Mucosa of gallbladder (tissue), 1 donor: ENCODE measurements at regions not wholly inside any gene's neighbourhood (a gene's known extent, or its start where the extent isn't known, plus 50 kb on each side); places are given as distances from the start of the nearest gene placed in this dataset.

Experiments
- DNase-seq: peaks from one replicate; pipeline ENCODE4 v3.0.0-alpha.2; 2020; ENCODE audit warnings: low spot score
- donor health status: DM: no; HTN: no; CAD: no.

DNA sequence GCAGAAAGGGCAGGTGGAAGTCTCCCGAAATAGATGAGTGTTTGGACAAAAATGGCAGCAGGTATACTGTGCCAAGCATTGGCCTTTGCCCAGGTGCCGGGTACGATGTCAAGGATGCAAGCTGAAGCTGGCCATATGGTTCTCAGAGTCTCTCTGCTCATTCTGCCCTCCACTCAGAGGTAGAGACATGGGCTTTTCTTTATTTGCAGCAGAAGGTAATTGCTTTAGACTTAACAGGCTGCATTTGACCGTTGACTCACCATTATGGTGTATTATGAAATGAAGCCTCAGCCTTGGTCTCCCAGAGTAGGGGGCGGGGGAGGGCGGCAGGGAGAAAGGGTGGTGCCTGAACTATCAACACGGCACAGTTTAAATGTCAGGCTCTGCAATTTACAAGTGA lies 969.1 kb upstream of the EEF2KMT start:
- DNase-seq = no peak

DNA sequence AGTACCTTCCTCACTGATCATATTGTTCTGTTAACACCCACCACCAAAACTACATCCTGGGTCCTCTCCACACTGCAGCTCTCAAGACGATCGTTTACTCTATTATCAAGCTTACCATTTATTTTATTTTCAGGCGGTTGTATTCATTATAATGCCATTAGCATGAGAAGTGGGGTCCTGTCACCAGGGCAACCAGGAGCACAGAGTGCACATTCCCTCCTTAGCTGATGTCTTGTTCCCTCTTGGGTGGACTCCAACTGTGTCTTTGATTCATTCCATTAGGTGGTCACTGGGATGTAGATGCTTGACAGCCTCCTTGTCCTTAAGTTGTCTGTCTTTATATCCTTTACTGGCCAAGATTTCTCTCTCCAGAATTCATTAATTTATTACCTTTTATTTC lies 965.9 kb upstream of the EEF2KMT start:
- no peak for DNase-seq

DNA sequence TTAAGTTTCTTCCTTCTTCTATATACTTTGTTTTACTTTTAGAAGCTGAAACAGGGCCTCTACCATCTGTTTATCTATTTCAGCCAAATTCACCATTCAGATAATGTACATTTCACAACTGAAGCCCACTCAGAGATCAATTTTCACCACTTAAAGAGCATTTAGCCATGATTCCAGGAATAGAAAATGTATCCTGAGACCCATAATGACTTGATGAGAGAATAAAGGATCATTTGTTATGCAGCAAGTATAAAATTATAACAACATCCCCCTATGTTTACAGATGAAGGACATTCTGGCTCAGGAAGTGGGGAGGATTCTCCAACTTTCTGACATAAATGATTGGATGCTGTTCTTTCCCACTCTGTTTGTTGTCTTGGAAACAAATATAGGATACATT lies 962.1 kb upstream of the EEF2KMT start:
- no peak for DNase-seq

DNA sequence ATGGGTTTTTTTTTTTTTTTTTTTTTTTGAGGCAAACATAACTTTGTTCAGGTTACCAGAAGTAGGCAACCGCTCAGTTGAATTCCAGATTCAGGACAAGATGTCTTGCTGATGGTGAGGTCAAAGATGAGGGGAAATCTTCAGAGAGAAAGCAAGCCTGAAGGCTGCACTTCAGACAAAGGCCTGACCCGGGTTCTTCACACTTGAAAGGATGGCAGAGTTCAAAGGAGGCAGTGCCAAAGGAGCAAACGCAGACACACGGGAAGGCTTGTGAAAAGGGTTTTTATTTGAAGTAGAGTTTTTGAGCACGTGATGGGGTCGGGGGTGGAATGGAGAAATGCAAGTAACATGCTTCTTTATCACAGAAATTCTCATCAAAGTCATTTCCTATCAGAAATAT lies 960.2 kb upstream of the EEF2KMT start:
- DNase-seq = no peak

DNA sequence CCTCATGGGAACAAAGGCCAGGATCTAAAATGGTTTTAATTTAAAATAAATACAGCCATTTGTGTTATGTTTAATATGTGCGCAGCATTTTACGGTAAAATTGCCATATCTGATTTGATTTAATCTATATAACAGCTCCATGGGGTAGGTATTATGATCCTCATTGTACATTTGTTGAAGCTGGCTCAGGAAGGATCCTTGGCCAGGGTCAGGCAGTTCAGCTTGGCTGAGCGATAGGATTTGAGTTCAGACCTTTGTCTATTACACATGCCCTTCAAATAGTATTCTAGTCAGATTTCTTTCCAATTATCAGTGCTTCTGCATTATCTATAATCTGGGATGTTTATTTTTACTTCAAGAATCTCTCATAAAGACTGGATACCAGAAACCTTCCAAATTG lies 950.4 kb upstream of the EEF2KMT start:
- no peak for DNase-seq

DNA sequence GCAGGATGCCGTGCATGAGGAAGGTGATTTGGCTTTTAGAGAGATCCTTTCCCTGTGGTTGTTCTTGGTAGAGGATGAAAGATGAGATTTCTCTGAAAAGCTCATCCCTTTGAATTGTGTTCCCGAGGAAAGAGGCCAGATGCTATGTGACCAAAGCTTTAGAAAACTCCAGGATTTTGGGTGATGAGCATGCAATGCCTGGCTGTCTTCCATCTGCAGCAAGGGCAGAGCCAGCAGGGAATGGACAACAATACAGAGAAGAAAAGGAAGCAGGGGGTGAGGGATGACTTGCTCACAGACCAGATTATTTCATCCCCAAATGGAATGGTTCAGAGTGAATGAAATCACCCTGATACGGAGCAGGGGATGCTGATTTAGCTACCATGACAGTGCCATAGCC lies 949.7 kb upstream of the EEF2KMT start:
- DNase-seq = no peak

DNA sequence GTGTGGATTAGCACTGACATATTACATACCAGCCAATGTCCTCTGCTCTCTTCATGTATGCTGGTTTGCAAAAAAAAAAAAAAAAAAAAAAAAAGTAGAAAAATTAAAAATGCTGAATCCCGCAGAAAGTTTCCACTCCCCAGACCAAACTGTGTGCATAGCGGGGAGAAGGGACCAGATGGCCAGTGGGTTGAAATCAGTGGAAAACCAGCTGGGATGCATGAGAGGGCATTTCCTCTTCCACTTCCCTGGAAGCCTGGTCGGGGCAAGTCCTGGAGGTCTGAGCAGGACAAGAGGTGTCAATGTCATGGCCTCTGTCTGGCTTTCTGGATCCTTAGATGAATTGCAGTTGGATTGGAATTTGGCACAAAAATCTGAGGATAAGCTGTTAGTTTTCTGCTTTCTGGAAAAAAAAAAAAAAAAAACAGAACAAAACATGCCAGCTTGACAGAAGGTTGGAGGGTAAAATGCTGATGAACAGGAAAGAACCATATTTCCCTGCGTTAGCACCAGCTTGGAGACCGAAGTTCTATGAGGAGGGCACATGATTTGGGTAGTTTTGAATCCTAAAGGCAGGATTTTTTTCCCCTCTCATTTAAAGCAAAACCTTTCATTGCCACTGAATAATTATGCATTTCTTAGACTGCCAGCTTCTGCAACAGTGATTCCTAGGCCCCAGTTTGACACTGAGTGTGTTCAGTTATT lies 941.5 kb upstream of the EEF2KMT start:
- no peak for DNase-seq

DNA sequence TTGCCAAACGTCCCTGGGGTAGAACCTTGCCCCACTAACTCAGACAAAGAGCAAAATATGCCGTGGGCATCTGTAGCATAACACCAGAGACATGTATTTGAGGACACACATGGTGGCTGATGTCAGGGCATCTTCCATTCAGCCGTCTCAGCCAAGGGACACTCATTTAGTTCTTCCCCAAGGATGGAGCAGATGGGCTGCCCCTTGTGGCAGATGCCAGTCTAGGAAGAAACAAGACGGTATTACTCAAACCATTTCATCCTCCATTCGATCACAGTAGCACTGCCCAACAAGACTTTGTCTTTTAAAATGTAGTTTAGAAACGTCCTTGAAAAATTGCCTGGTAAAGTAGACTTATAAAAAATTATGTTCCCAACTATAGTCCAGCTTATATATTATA lies 937.6 kb upstream of the EEF2KMT start:
- no peak for DNase-seq

DNA sequence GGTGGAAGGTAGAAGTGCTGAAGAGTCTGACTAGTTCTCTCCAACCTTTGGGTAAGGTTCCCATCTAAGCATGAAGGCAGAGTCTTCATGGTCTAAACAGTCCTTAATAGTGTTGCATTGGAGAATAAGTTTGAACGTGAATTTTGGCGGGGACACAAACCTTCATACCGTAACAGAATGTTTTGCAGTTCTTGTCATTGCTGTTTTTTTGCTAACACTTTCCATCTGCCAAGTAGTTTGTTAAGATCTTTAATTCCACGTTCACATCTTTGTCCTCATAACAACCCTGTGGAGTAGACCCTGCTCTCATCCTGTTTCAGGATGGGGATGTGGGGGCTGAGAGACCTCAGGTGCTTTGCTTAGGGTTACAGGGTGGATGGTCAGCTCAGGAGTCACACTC lies 936.9 kb upstream of the EEF2KMT start:
- DNase-seq = no peak

DNA sequence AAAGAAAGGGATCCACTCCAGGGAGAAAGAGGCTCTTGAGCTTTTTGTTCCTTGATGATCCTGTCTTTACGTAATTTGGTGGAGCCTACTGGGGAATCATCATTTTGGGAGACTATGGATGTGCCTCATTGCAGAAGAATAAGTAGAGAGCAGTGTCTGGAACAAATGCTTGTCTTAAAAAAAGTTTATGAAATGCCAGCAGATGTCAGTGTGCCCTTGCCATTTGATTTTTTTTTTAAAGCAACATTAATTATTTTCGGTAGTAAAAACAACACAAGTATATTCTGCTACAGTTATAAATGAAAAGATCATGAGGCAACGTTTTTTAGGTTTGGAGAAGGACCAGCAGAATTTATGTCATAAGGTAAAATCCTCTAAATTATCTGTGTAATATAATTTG lies 934.8 kb upstream of the EEF2KMT start:
- no peak for DNase-seq

DNA sequence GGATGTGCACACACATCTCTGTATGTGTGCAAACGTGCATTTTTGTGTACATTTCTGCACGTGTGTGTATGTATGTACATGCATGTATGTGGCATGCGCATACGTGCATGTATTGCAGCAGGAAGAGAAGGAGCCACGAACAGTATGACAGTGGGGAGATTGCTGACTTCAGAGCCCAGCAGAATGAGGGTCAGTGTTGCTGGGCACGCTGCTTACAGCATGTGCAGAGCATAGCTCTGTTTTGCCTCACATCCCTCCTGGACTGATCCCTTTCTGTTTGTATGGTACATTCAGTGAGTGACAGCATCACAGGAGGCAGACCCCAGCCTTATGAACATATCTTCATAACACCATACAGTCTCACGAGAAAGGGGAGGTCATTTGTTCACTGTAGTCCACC lies 934.0 kb upstream of the EEF2KMT start:
- DNase-seq = no peak

DNA sequence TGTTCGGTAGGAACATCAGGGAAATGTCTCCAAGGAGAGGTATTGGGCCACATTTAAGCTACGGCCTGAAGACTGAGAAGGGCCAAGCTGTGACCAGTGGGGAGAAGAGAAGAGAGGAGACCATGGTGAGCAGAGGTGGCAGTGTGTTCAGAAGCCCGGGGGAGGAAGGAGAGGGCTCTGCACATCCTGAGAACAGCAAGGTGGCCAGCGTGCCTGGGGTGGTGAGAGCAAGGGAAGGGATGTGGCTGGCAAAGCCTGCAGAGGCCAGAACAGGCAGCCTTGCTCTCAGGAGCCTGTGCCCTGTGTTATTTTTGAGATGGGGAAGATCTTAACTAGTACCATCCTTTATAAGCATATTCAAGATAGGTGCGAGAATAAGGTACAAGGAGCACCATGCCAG lies 933.5 kb upstream of the EEF2KMT start:
- DNase-seq = no peak

DNA sequence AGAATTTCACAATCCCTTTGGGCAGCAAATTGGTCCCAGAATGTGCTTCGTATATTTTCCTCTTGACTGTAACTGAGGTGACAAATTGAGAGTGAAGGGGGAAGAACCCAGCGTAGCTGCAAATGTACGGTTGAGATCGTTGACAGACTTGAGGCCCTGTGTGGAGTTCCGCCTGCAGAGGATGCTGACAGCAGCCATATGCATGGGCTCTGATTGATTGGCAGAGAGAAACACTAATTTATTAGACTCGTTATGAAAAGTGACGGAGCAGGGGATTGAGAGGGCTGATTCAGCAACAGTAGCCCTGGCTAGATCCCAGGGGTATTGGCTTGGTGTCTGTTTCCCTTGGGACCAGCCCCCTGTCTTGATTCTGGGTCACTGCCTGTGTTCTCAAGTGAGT lies 930.1 kb upstream of the EEF2KMT start:
- DNase-seq = no peak

DNA sequence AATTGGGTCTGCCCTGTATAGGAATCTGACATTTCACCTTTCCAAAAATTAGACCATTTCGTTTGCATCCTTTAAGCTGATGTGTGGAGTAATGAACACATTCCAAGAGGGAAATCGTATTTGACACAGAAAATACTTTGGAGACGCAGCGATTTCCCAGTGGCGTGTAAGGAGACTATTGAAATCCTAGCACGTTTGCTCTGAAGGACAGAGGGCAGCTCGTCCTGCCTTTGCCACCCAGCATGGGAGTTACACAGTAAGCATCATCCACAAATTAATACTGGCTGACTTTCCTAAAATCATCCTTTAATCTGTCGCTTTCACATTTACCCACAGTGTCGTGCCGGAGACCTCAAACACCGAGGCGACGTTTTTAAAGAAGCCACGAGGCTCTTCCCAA lies 925.9 kb upstream of the EEF2KMT start:
- DNase-seq = no peak

DNA sequence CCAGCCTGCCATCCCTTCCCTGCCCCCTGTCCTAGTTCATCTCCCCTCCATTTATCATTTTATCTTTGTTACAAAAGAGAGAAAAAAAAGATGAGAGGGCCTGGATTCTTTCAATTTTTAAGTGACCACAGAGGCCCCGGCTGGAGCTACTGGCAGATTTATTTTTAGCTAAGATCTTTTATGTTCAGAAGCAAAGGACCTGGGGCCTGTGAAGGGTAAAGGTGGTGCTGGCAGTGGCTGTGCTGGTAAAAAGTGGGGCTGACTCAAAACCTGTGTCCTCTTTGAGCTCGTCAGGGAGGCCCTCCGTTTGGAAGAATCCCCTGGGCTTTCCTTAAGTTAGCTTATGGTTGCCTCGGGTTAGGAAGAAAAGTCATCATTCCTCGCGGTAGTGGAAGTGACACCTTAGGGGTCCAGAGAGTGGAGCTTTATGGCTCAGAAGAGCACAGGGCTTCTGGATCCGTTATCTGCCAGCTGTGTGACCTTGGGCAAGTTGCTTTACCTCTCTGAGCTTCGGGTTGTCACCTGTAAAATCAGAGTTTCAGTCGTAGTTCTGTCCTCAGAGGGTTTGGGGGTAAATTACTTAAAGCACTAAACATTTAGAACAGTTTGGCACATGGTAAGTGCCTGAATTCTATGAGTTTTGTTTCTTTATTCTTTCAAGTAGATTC lies 923.8 kb upstream of the EEF2KMT start:
- no peak for DNase-seq

DNA sequence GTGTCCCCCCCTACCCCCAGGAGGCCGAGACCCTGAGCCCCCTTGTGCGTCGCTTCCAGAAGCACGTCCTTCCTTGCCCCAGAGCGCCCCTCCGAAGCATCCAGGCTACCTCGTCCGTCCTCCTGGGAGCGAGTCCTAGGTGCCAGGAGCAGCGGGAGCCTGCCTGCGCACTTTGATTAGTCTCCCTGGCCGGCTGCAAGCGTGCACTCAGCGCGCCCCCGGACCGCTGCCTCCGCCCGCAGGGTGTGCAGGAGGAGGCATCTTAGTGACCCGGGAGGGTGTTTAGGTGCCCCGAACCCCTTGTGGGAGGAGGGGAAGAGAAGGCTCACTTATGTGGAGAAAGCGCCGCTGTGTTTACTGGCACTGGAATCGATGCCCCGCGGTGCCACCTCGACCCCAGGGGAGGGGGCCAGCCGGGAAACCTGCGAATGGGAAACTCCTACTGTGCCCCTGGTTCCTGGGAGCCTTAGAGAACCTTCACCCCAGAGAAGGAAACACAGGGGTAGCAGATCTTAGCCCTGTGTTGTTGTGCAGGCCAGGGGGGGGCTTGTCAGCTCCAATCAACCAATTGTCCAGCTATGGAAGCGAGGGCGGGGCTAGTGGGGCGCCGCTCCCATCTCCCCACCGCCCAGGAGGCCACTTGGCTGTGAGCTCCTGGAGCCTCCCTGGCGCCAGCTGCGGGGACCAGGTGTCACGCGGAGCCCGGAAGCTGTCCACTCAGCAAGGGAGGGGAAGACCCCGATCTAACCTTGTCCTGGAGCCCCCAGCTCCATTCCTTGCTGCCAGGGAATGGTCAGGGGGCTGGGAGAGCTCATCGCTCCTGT lies 922.8 kb upstream of the EEF2KMT start:
- DNase-seq = no peak

DNA sequence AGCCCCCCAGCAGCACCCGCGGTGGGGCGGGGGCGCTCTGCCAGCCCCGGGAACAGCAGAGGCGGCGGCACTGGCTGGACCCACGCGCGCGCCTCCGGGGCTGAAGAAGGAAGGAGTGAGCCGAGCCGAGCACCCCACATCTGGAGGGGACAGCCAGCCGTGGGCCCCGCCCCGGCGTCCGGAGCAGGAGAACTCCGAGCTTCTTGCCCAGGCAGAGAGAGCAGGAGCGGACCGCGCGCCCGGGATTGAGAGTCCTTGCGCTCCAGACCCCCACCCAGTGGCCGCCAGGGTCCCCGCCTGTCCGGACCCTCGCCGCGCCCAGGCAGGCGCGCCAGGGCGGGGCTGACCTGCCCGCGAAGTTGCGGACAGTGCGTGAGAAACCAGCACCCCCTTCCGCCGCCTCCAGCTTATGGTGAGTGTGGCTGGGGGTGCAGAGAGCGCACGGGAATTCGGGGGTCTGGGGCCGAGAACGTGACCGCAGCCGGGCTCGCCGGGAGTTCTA lies 921.9 kb upstream of the EEF2KMT start:
- no peak for DNase-seq

DNA sequence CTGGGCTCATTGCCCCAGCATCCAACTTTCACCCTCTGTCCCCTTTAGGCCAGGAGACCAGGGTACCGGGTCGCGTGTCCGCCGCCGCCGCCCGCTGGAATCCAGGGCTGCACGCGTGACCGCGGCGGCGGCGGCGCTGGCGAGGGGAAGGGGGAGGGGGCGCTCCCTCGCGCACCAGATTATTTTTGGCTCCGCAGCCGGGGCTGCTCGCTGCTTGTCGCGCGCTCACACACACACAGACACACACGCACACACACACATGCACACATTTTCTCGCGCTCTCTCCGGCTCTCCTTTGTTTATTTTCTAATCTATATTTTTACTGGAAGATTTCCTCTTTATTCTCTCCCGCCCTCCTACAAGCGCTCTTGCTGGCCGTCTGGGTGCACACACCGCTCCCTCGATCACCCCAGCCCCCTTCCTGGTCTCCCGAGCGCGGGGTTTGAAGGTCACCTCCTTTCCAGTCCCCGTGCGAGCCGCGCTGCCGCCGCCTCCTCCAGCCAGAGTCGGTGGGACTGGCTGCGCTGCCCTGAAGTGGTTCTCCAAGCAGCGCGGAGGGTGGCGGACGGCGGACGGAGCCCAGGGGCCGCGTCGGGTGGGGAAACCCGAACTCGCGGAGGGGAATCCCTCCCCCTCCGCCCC lies 921.4 kb upstream of the EEF2KMT start:
- DNase-seq = no peak

DNA sequence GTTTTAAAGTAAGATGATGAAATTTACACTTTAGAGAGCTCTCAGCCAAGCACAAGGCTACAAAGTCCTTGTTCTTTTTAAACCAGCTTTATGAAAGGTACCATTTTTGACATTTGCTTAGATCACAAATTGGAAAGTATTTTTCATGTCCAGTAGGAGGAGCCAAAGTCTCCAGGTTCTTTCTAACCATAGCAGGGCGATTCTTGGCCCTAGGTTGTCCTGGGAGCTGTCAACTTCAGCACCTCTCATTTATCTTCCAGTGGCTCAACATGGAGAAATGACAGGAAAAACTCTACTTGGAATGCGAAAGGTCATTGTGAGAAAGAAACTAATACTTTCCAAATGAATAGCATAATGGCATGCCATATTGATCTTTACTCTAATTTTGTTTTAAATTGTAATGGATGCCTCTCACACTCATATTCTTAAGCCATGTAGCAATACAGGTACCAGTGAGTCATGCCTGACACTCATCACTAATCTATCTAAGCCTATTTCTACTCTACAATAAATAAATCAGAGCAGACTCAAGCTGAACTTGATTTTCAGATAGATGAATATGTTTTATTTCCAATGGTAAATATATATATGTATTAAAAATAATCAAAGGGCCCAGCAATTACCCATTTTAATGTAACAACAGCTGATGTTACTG lies 919.1 kb upstream of the EEF2KMT start:
- no peak for DNase-seq

DNA sequence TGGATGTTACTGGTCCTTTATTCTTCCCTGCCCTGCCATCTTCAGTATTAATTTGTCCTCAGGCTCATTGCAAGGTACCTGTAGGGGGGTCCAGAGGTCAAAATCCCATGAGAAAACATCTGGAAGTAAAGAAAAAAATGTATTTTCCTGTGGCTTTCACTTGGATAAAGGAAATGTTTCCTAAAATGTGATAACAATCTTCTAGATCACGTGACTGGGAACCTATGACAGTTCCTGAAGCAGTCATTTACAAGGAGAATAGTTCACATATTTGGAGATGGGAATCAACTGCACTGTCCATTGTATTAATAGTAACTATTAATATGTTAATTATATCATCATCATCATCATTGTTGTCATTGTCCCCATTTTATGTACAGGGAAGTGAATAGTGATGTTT lies 915.1 kb upstream of the EEF2KMT start:
- DNase-seq = no peak

DNA sequence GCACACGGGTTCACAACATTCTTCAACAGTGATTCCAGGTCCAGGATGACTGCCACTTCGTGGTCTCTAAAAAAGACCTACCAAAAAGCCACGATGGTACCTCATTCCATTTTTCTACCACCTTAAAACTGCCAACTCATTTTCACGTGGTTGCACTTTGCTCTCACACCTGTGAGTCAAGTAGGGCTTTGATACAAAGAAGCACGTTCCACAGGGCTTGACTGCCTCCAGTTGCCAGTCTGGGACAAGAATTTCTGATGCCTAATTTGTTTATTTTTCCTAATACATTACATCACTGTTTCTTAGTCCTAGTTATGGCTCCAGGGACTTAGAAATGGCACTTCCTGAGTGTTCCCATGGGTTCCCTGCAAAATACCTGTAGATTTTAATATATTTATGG lies 911.6 kb upstream of the EEF2KMT start:
- peak; percentile 14 for DNase-seq

DNA sequence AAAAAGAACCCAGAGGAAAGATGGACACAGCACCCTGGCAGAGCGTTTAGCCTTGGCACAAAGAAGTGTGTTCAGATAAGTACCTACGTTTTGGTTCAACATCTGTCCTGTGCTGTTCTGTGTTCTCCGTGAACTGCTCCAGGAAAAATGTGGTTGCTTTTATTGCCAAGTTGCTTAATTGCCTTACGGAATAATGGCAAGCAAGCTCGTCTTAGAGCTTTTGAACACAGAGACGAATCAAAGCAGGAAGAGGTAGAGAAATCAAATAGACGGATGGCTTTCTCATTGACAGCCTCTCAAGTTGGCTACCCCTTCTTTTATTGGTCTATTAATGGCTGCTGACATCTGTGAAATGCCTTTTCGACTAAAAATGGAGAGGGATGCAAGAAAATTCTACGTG lies 911.1 kb upstream of the EEF2KMT start:
- no peak for DNase-seq
